HCT116 (cell line): ENCODE measurements at regions not wholly inside any gene's neighbourhood (a gene's known extent, or its start where the extent isn't known, plus 50 kb on each side); places are given as distances from the start of the nearest gene placed in this dataset.

ENCODE experiments used
- CTCF ChIP-seq, 3 experiments: fragments of 200-600 bp in 1 of 3; sonication (generic) in 1 of 3; IDR thresholded peaks in 2 of 3; conservative IDR thresholded peaks in 1 of 3; 2 replicates each; pipeline ENCODE4 v1.5.1; 2012 to 2017; ENCODE audit warnings: low read depth in 2 of 3, low read length in 2 of 3, antibody characterized with exemption in 1 of 3, borderline replicate concordance in 1 of 3, control low read depth in 1 of 3, mild to moderate bottlenecking in 1 of 3, mixed read lengths in 1 of 3, mixed run types in 1 of 3, moderate library complexity in 1 of 3; ENCODE audit not compliant: insufficient read depth in 1 of 3
- POLR2A ChIP-seq: IDR thresholded peaks from 2 replicates; pipeline ENCODE4 v1.7.0; 2011; ENCODE audit warnings: borderline replicate concordance; ENCODE audit not compliant: insufficient read depth, insufficient read length; ENCODE audit errors: extremely low read depth
- REST ChIP-seq: IDR thresholded peaks from 2 replicates; pipeline ENCODE4 v1.6.1; 2012; ENCODE audit warnings: low read depth
- TCF7L2 ChIP-seq: IDR thresholded peaks from 2 replicates; pipeline ENCODE4 v1.7.0; 2011; ENCODE audit warnings: borderline replicate concordance, inconsistent platforms; ENCODE audit not compliant: insufficient read depth, insufficient read length; ENCODE audit errors: extremely low read depth
- YY1 ChIP-seq: IDR thresholded peaks from 2 replicates; pipeline ENCODE4 v1.6.1; 2011; ENCODE audit warnings: low read length, low read depth, moderate library complexity, mild to moderate bottlenecking; ENCODE audit not compliant: insufficient replicate concordance; ENCODE audit errors: extremely low read depth

GRCh38 chr13:76049376-76049746, 413.2 kb downstream of the LMO7 start:
- TF ChIP-seq POLR2A, result no peak
- no peak for TF ChIP-seq YY1
- TF ChIP-seq CTCF (IDR thresholded peaks at IDR 0.05 in 2 of 3, conservative IDR thresholded peaks at IDR 0.05 in 1 of 3; ENCODE audit: borderline replicate concordance in 1 of 3, insufficient read depth in 1 of 3, low read depth in 2 of 3, low read length in 2 of 3), result no peak
- no peak for TF ChIP-seq TCF7L2
- TF ChIP-seq REST, result no peak
